ENCODE measurements at regions not wholly inside any gene's neighbourhood (a gene's known extent, or its start where the extent isn't known, plus 50 kb on each side); places are given as distances from the start of the nearest gene placed in this dataset.

DNA sequence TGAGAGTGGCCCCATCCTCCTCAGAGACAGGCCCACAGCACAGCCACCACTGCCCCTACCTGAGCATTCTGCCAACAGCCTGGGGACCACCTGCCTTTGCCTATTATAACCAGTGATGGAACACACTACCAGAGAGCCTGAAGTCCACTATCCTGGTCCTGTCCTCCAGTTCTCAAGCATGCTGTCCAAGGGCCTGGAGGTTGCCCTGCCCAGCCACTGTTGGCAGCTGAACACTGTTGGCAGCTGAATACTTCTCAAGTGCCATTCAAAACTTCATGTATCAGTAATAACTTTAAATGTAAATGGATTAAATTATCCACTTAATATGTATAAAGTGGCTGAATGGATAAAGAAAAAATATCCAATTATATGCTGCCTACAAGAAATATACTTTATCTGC lies 194.3 kb upstream of the JADE1 start:
- TF ChIP-seq EZH2phosphoT487 (IDR thresholded peaks at IDR 0.05; ENCODE audit: borderline replicate concordance, low read depth, low read length) = no peak
- TF ChIP-seq, protein P1, sequence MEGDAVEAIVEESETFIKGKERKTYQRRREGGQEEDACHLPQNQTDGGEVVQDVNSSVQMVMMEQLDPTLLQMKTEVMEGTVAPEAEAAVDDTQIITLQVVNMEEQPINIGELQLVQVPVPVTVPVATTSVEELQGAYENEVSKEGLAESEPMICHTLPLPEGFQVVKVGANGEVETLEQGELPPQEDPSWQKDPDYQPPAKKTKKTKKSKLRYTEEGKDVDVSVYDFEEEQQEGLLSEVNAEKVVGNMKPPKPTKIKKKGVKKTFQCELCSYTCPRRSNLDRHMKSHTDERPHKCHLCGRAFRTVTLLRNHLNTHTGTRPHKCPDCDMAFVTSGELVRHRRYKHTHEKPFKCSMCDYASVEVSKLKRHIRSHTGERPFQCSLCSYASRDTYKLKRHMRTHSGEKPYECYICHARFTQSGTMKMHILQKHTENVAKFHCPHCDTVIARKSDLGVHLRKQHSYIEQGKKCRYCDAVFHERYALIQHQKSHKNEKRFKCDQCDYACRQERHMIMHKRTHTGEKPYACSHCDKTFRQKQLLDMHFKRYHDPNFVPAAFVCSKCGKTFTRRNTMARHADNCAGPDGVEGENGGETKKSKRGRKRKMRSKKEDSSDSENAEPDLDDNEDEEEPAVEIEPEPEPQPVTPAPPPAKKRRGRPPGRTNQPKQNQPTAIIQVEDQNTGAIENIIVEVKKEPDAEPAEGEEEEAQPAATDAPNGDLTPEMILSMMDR (conservative IDR thresholded peaks at IDR 0.05; ENCODE audit: low read length) = no peak
- POLR2A ChIA-PET = no interaction called here
- Histone ChIP-seq H3K4me1 (ENCODE audit: insufficient read depth, low read length, poor library complexity, severe bottlenecking) (no peaks in the 10 kb centered on the region), H3K4me2 (ENCODE audit: low read length) (no peak overlapping the region), H3K36me3 (ENCODE audit: insufficient read depth, low read length) (no peaks in the 10 kb centered on the region), H4K20me1 (ENCODE audit: insufficient read depth, low read length) (no peaks in the 10 kb centered on the region), H3K79me2 (ENCODE audit: insufficient read depth, low read depth, low read length) (no peaks in the 10 kb centered on the region), H3K9me2 (ENCODE audit: insufficient read depth, low read length) (no peaks in the 10 kb centered on the region), H2AFZ (ENCODE audit: low read length) (no peak overlapping the region), H3K27ac (ENCODE audit: low read depth, low read length, poor library complexity, severe bottlenecking) (no peak overlapping the region), H3K4me3 (ENCODE audit: low read depth, low read length, poor library complexity, severe bottlenecking) (no peak overlapping the region), H3K9me3 (ENCODE audit: low read length) (no peaks in the 10 kb centered on the region)
- DNase-seq (ENCODE audit: low spot score) = no peak
- BruUV-seq (replicated peaks) = no TSS peak
- CTCF ChIA-PET (ENCODE audit: unreplicated experiment) = no interaction called here
- intact Hi-C loops (cut with micrococcal nuclease; ENCODE audit: unreplicated experiment) = no loop called here

DNA sequence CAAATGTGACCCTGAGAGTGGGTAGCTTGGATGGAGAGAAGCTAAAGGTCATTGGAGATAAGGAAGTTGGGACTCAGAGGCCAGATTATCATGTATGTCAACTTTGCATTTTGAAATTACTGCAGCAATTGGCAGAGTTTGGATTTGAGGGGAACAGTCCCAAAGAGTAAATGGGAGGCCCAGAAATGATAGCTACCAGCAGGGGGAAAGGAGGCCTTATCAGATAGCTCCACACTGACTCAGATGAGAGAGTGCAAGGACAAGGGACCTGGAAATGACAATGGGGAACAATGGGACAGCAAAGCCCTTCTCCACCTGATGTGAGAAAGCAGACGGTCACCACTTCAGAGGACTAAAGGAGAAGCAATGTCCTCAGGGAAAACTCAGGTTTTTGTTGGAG lies 201.5 kb upstream of the JADE1 start:
- TF ChIP-seq, protein P1 (conservative IDR thresholded peaks at IDR 0.05; ENCODE audit: low read length) = no peak
- TF ChIP-seq EZH2phosphoT487 (IDR thresholded peaks at IDR 0.05; ENCODE audit: borderline replicate concordance, low read depth, low read length) = no peak
- no peaks in the 10 kb centered on the region for H3K36me3 ChIP-seq (ENCODE audit: insufficient read depth, low read length)
- no peak overlapping the region for H3K4me3 ChIP-seq (ENCODE audit: low read depth, low read length, poor library complexity, severe bottlenecking)
- no TSS peak for BruUV-seq (replicated peaks)
- intact Hi-C loops (cut with micrococcal nuclease; ENCODE audit: unreplicated experiment) = no loop called here
- no peak overlapping the region for H3K4me2 ChIP-seq (ENCODE audit: low read length)
- no peaks in the 10 kb centered on the region for H3K9me3 ChIP-seq (ENCODE audit: low read length)
- H3K4me1 ChIP-seq (ENCODE audit: insufficient read depth, low read length, poor library complexity, severe bottlenecking) = no peaks in the 10 kb centered on the region
- POLR2A ChIA-PET = interaction anchor here (0.6 to 1.5 kb wide), 3 partner anchors 11 to 145 kb away, joined by 3 to 5 read pairs (median 4); no protein-coding TSS in a partner anchor
- H2AFZ ChIP-seq (ENCODE audit: low read length) = no peak overlapping the region
- no peaks in the 10 kb centered on the region for H4K20me1 ChIP-seq (ENCODE audit: insufficient read depth, low read length)
- no peak overlapping the region for H3K27ac ChIP-seq (ENCODE audit: low read depth, low read length, poor library complexity, severe bottlenecking)
- DNase-seq (ENCODE audit: low spot score) = no peak
- no peaks in the 10 kb centered on the region for H3K9me2 ChIP-seq (ENCODE audit: insufficient read depth, low read length)
- CTCF ChIA-PET (ENCODE audit: unreplicated experiment) = no interaction called here
- H3K79me2 ChIP-seq (ENCODE audit: insufficient read depth, low read depth, low read length) = no peaks in the 10 kb centered on the region

DNA sequence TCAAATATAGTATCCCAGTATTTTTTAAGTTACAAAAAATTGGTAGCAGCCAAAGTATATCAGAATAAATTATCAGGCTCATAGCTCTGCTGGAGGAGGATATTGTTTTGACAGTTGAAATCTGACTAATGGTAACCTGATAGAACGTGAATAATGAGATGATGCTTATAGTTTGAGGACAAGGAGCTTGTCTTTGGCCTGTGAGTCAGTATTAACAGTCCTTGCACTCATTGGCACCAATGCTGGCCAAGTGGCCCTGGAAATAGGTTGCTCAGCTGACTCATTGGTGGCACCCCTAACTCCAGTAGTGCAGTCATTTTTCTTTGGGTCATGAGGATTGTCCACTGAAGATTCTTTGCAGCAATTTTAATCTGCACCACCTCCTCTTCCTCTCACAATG lies 203.3 kb upstream of the JADE1 start:
- ChIA-PET POLR2A (no interaction called here), CTCF (ENCODE audit: unreplicated experiment) (no interaction called here)
- H3K4me3 ChIP-seq (ENCODE audit: low read depth, low read length, poor library complexity, severe bottlenecking) = no peak overlapping the region
- H3K27ac ChIP-seq (ENCODE audit: low read depth, low read length, poor library complexity, severe bottlenecking) = no peak overlapping the region
- H2AFZ ChIP-seq (ENCODE audit: low read length) = no peak overlapping the region
- DNase-seq (ENCODE audit: low spot score) = no peak
- H3K9me3 ChIP-seq (ENCODE audit: low read length) = no peaks in the 10 kb centered on the region
- TF ChIP-seq EZH2phosphoT487 (IDR thresholded peaks at IDR 0.05; ENCODE audit: borderline replicate concordance, low read depth, low read length) = no peak
- TF ChIP-seq, protein P1 (conservative IDR thresholded peaks at IDR 0.05; ENCODE audit: low read length) = no peak
- H3K4me2 ChIP-seq (ENCODE audit: low read length) = no peak overlapping the region
- no peaks in the 10 kb centered on the region for H3K4me1 ChIP-seq (ENCODE audit: insufficient read depth, low read length, poor library complexity, severe bottlenecking)
- BruUV-seq (replicated peaks) = no TSS peak
- intact Hi-C loops (cut with micrococcal nuclease; ENCODE audit: unreplicated experiment) = no loop called here
- H3K79me2 ChIP-seq (ENCODE audit: insufficient read depth, low read depth, low read length) = no peaks in the 10 kb centered on the region
- H3K36me3 ChIP-seq (ENCODE audit: insufficient read depth, low read length) = no peaks in the 10 kb centered on the region
- H3K9me2 ChIP-seq (ENCODE audit: insufficient read depth, low read length) = no peaks in the 10 kb centered on the region
- no peaks in the 10 kb centered on the region for H4K20me1 ChIP-seq (ENCODE audit: insufficient read depth, low read length)
